GM18951 (cell line): ENCODE measurements at regions not wholly inside any gene's neighbourhood (a gene's known extent, or its start where the extent isn't known, plus 50 kb on each side); places are given as distances from the start of the nearest gene placed in this dataset.

Source experiments
- POLR2A ChIP-seq: IDR thresholded peaks from 4 replicates; pipeline ENCODE4 v1.6.1; 2011; ENCODE audit warnings: mild to moderate bottlenecking; ENCODE audit not compliant: insufficient read length, insufficient read depth; ENCODE audit errors: extremely low read depth
- in situ Hi-C: fragments of 300-500 bp; cut with MboI; formaldehyde crosslinking; loops from one replicate; pipeline ENCODE4 v1.12.0; 2022; ENCODE audit warnings: low sequenced_read_pairs, mixed read lengths, inconsistent platforms; ENCODE audit not compliant: unreplicated experiment

GRCh38 chr11:127452533-127452932 lies 452.0 kb upstream of the KIRREL3 start:
- no peak for TF ChIP-seq POLR2A

DNA sequence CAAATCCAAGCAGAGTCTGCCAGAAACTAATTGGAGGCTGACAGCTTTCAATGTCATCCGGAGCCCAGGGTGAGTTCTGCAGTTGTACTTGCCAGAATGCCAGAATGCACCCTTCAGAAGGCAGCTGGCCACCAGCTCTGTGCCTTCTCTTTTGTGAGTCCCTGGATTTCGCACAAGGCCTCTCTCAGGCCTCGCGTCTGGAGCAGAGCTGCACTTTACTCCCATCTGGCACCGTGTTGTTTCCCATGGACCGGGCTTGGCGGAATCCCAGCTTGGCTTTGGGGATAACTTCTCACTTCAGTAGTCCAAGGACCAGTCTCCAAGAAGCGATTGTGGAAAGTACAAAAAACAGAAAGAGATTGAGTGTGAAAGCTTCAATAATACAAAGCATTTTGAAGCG lies 451.3 kb upstream of the KIRREL3 start:
- in situ Hi-C loops = no loop called here
- TF ChIP-seq POLR2A = no peak

More at GRCh38 chr11:127452533-127452932, 452.0 kb upstream of the KIRREL3 start:
- in situ Hi-C loops = no loop called here

DNA sequence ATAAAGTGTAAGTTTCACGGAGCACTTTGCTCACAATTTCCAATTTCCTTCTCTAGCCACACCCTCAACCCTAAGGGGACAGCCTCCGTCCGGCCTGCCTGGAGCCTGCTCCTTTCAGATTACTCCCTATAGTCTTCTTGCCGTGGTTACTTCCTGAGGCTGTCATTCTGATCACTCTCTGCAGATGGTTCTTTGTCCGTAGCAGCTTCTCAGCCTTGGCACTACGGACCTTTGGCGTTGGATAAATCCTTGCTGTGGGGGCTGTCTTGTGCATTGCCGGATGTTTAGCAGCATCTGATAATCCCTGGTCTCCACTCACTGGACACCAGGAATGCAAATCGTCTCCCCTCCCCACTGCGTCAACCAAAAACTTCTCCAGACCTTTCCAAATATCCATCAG lies 447.5 kb upstream of the KIRREL3 start:
- no peak for TF ChIP-seq POLR2A

GRCh38 chr11:127445476-127445875 lies 444.9 kb upstream of the KIRREL3 start:
- in situ Hi-C loops = no loop called here
- no peak for TF ChIP-seq POLR2A

More for the DNA sequence above, 447.5 kb upstream of the KIRREL3 start:
- in situ Hi-C loops = no loop called here

- in situ Hi-C loops = no loop called here
- TF ChIP-seq POLR2A = no peak
These were observed 442.7 kb upstream of the KIRREL3 start for GRCh38 chr11:127443297-127443696.

DNA sequence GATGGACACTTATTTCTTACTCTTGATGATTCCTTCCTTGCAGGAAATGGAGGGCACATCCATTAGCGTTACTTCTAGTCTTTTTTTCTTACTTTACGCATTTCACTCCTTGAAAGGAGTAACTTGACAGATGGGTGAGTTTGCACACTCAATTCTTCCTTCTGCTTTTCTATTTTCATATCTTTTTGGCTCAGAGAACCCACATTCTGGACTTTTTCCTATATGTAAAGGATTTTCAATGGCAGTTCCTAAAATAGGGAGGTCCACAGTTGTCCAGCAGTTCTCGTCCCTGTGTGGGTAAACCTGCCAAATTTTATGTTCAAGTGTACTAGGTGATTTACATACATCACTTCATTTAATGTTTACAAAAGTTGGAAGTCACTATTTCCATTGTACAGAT lies 440.0 kb upstream of the KIRREL3 start:
- in situ Hi-C loops = no loop called here
- no peak for TF ChIP-seq POLR2A

- in situ Hi-C loops = no loop called here
- no peak for TF ChIP-seq POLR2A
These were observed 424.7 kb upstream of the KIRREL3 start for GRCh38 chr11:127425281-127425680.

DNA sequence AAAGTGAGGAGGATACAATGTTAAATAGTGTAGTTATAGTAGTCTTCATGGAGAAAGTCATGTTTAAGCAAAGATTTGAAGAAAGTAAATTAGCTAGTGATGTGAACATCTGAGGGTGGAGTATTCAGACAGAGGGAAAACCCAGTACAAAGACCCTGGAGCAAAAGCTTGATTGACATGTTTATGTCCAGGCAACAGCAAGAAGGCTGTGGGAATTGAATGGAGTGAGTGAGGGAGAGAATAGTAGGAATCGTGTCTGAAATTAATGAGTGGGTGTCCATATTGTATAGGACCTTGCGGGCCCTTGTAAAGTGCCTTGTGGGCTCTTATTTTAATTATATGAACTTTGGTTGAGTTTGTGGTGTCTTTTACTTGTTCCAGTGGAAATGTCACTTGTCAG lies 424.1 kb upstream of the KIRREL3 start:
- no peak for TF ChIP-seq POLR2A
- in situ Hi-C loops = no loop called here

DNA sequence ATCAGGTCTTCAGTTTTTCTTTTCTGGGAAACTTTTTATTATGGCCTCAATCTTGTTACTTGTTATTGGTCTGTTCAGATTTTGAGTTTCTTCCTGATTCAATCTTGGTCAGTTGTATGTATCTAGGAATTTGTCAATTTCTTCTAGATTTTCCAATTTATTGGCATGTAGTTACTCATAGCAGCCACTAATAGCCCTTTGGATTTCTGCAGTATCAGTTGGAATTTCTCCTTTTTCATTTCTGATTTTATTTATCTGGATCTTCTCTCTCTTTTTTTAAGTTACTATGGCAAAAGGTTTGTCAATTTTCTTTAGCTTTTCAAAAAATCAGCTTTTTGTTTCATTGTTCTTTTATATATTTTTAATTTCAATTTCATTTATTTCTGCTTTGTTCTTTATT lies 419.6 kb upstream of the KIRREL3 start:
- no peak for TF ChIP-seq POLR2A
- in situ Hi-C loops = no loop called here

- in situ Hi-C loops = no loop called here
- TF ChIP-seq POLR2A = no peak
These were observed 412.3 kb upstream of the KIRREL3 start for GRCh38 chr11:127412722-127413380.

DNA sequence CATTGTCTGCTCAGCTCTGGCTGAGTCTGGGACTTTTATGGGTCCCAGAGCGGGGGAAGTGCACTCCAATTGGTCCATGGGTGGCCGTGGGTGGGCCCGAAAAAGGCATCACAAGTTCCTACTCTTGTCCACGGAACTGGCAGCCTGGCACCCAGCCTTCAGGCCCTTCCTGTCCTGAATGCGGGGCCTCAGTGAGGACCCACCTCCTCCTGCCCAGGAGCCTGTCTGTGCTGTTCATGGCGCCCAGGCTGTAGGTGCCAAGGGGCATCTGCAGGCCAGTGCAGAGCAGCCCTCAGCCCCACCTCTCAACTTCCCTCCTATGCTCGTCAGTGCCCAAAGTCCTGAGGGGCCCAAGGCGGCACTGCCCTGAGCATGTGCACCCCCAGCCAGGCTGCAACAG lies 411.7 kb upstream of the KIRREL3 start:
- in situ Hi-C loops = no loop called here
- no peak for TF ChIP-seq POLR2A

GRCh38 chr11:127411283-127411682 lies 410.7 kb upstream of the KIRREL3 start:
- no peak for TF ChIP-seq POLR2A
- in situ Hi-C loops = no loop called here

- in situ Hi-C loops = no loop called here
- no peak for TF ChIP-seq POLR2A
These were observed 394.5 kb upstream of the KIRREL3 start for GRCh38 chr11:127395034-127395433.

DNA sequence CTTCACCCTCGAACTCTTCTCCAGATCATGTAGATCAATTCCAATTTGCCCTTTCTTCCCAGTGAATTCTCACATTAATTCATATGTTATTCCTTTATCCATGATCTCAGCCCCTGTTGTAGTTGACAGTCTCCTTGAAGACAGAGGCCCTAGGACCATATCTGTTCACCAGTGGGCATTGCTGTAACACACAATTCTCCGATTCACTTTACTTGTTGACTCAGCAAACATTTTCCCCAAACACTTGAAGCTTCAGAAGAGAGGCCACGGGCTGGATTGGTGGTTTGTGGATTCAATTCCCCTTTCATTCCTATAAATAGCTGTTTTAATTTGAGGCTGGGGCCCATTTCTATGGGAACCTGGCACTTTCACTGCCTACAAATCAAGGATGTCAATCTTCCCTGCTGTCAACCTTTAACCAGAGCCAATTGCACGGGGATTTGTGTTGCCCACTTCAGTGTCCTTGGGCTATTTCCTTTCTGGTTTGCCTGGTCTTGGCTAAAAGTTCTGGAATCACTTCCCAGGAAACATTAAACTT lies 393.0 kb upstream of the KIRREL3 start:
- in situ Hi-C loops = no loop called here

More for the DNA sequence above, 393.0 kb upstream of the KIRREL3 start:
- TF ChIP-seq POLR2A = no peak
